Ramos (cell line): ENCODE measurements at regions not wholly inside any gene's neighbourhood (a gene's known extent, or its start where the extent isn't known, plus 50 kb on each side); places are given as distances from the start of the nearest gene placed in this dataset.

Source experiments
- in situ Hi-C: fragments of 300-500 bp; cut with MboI; formaldehyde crosslinking; loops from one replicate; pipeline ENCODE4 v1.14.3; 2022; ENCODE audit warnings: low sequenced_read_pairs; ENCODE audit not compliant: unreplicated experiment

DNA sequence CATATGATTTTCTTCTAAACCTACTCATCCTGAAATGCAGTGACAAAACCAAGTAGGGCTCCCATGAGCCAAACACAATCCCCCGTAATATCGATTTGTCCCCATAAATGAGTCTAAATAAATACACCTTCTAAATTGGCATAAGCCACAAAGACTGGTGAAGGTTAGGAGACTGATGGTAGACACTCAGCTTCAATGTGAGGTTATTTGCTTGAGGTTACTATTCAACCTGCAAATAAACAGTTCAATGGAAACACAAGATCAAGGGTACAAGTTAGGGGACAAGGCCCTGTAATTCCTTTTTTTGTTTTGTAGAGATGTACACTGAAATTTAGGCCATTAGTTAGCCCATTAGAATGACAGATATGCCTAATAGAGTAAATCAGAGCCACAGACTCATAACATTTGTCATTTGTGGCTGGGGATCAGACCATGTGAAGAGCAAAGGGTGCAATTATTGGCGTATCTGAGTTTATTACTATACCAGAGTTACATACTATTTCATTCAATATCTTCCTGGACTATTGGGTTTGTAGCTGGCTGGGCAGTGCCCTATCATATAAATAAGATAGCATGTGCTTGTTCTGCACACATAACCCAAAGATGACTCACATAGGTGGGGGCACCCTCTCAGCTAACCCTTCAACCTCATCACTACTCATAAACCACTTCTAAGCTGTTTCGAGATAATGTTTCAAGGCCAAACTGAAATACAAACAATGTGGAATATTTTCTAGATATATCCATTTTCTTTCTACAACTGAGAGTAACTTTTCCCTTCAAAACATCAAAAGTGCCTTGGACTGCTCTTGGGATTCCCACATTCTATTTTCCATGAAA is 695.3 kb downstream of the KCNA4 start:
- in situ Hi-C loops: no loop called here

DNA sequence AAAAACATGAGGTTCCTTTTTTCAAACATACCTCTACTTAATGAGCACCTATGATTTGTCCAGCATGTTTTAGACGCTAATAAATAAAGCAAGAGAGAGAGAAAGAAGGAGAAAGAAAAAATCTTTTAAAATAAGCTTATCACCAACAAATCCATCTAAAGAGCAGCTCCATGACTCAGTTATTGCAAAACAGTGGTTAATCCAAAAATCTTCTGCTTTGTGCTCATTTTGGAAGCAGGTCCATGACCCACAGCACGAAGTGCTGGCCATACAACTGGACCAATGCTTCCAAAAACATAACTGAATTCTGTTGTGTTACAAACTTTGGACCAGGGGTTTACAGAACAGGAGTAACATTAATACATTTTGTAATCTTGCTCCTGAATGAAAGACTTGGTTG is 696.6 kb downstream of the KCNA4 start:
- in situ Hi-C loops: no loop called here

DNA sequence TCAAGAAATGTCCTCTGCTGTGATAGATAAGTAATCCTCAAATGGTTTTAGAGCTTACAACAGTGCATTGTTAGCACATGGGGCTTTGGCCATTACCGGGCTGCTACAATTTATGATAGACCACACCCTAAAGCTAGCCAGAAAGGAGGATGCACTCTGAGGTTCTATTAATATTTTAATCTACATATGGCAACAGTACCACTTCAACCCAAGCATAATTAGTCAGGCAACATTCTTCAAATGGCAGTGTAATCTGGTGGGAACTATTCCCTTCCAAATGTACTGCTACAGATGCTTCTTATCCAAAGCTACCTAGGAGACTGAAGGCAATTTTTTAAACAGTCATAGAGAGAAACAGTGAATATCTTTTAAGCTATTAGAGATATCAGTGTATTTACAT is 697.6 kb downstream of the KCNA4 start:
- in situ Hi-C loops: no loop called here

DNA sequence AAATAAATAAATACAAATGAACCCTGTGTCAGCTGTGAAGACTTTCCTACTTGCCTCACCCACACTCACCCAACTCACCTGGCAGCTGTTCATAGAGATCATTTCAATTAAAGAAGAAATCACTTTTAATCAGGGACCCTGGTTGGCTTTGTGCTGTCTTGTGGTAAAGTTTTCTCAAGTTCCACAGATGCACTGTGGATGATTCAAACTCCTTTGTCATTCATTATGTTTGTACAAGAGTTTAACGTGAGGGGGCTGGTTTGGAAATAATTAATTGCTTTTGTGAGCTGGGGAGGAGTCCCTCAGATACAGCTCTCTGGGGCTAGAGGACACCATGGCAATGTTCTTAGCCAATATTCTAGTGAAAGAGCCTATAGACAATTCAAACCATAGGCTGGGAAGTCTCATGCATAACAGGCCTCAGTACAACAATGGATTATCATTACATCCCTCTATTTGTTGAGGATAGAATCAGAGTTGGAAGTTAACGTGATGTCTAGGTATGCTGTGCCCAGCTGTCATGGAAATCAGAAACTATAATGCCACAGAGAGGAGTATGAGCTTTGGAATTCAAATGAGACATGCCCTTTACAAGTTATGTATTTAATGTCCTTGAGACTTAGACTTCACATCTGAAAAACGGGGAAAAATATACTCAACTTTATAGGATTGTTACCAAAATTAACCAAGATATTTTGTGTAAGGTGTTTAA is 698.5 kb downstream of the KCNA4 start:
- in situ Hi-C loops: no loop called here

DNA sequence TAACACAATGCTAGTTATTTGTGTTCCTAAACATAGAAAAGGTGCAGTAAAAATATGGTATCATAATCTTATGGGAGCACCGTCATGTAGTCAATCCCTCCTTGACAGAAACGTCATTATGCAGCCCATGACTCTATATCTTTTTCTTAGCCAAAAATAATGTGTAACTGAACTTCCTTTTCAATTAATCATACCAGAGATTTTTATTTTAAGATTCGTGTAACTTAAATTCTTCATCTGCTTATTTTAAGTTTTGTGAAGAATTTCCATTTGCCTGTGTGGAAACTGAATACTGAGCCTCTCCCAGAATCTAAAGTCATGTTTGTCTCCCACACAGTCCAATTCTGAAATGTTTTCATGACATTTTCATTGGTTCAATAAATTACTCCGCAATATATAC is 699.1 kb downstream of the KCNA4 start:
- in situ Hi-C loops: no loop called here

DNA sequence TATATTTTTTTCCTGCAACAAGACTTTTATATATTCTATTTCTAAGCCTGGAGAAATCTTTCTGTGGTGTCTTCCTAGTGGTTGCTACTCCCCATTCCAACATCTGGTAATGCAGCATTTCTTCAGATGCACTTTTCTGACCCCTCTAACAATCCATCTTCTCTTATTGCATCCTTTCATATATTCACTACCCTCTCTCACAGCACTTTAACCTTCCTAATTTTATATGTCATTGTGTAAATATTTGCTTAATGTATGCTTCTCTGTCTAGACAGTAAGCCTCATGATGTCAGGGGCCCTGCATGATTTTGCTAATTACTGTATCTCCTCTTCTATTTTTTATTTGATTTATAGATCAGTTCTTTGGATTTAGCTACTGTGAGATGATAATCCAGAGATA is 701.6 kb downstream of the KCNA4 start:
- in situ Hi-C loops: no loop called here

DNA sequence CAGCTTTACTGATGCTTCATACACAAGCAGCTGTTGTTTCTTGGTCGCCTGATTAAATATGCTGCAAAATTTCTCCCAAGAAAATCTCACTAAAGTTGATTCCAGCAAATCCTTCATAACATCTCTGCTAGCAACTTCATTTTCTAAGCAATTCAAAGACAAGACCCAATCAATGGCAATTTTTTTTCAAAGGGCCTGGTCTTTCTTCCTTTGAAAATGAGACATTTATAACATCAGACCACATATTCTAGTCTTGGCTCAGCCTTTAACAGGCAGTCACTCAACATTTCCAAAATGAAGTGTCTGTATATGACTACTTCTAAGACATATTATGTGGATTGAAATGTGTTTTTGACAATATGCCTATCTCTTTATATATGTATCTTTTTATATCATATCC is 702.6 kb downstream of the KCNA4 start:
- in situ Hi-C loops: no loop called here

DNA sequence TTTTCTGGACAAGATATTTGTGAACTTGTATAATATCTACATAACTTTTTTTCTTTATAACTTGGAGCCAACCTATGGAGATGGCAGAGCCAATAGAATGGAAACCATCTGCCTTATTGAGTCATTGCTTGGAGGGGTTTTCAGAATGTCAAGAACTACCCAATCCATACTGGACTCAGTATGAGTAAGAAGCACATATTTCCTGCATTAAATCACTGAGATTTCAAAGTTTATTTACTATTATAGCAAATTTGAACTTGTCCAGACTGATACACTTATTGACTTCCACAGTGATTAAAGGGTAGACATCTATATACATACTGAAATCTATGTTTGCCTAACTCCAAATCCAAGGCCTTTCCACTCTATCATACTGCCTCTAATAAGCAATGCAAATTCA is 704.0 kb downstream of the KCNA4 start:
- in situ Hi-C loops: no loop called here

DNA sequence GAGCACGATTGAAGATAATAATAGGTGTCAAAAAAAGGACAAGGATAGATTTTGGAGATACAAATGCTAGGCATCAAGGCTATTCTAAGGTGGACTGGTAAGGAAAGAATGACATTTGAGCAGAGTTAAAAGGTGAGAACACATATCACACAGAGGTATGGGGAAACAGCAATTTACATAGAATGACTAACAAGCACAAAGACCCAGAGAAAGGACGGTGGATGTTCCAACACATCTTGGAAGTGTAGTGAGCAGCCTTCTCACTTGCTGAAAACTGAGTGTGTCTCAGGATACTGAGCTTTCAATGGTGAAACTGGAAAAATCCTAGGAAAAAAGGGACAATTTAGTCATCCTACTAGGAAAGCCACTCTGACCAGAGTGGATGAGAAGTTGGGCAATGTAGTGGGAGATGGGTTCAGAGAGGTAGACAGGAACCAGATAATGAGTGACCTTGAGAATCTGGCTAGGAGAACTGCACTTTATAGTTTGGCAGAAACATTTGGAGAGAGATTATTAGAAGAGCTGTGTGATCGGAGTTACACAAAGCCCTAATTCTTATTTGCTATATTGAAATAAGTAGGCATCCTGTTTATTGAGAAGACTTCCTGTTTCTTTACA is 706.0 kb downstream of the KCNA4 start:
- in situ Hi-C loops: no loop called here

DNA sequence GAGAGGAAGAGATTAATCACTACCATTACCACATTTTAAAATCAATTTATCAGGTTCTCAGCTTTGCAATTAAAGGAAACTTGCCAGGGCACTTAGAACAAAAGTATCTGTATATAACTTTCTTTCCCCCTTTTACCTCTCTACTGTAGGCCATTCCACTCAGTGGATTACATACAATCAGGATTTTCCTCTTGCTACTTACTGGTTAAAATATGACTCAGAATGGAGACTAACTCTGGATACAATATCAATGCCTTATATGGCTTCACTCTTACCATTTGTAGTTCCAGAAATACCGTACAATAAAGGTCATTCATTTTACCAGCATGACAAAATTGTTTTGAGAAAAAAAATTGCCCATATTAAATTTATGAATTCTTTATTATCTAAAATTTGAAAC is 706.8 kb downstream of the KCNA4 start:
- in situ Hi-C loops: no loop called here

DNA sequence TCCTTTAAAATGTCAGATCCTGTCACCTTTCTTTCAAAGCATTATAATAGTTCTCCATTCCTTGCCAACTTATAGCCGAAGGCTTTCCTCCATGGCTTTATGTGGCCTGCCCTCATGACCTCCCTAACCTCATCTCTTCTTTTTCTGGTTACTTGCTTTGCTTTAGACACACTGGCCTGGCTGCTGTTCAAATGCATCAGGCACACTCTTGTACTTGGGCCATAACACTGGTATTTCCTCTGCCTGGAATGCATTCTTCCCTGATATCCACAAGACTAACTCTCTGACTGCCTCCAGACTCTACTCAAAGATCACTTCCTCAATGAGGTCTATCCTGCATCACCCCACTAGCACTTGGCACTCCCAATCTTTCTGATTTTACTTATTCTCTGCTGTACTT is 710.3 kb downstream of the KCNA4 start:
- in situ Hi-C loops: no loop called here

DNA sequence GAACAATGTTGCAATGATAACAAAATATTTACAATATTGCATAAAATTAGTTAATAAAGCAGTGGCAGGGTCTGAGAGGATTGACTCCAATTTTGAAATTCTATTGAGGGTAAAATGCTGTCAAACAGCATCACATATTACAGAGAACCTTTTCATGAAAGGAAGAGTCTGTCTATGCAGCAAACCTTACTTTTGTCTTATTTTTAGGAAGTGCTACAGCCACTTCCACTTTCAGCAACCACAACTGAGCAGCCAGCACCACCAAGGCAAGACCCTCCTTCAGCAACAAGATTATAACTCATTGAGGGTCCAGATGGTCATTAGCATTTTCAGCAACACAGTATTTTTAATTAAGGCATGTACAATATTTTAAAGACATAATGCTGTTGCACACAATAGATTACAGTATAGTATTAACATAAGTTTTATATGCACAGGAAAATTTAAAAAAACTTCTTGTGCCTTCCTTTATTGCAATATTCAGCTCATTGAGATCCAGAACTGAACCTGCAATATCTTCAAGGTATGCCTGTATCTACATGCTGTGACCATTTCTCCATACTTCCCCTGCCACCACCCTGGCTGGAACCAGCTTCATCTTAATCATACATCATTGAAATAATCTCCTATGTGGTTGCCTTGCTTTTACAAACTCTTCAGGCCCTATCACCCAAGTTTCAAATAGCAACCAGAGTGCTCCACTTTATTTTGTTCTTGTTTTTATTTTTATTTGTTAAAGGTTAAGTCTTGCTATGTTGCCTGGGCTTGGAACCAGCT is 711.2 kb downstream of the KCNA4 start:
- in situ Hi-C loops: no loop called here

DNA sequence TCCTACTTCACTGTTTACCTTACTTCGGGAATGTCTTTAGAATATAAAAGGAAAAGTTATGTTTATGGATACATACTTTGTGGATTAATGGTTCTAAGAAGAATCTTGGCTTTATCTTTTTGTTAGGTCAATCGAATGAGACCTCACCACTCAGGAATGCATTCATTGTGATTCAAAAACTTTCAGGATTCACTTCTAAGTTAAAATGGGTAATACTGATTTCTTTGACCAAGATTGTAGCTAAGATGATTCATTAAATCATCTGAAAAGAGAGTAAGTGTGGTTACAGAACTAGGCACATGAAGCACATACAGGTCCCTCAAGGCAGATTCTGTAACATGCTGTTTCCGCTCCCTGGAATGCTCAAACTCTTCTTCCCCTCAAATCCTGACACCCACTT is 716.4 kb downstream of the KCNA4 start:
- in situ Hi-C loops: no loop called here

DNA sequence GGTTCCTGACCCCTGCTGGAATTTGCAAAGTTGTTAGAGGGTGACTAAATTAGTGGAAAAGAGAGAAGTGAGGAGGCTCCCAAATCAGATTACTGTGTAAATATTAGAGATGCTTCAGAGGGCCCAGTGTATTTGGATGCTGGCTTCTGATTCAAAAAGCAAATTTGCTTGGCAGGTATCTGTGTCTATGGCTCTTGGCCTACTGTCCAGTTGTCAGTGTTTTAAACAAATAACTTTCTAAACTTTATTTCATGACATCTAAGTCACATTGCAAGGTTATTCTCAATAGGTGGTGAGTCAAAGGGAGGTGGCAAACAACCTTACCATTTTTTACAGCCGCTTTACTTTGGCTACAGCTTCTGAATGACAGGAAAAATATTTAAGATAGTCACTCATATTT is 720.1 kb downstream of the KCNA4 start:
- in situ Hi-C loops: no loop called here

DNA sequence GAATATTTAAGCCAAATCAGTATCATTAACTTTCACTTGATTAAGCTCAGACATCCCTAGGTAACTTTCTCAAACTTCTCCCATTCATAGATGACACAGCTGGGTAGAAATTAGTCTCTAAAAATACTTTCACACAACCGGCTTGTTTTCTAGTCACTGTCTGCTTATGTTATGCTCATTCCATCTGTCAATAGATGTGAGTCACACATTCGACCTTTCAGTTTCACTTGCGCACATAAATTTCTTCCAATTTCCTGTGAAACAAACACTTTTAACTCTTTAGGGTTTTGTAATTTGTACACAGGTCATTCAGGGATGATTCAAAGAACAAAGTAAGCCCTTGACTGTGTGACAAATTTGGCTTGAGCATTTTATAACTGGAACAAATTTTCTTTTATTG is 723.0 kb downstream of the KCNA4 start:
- in situ Hi-C loops: no loop called here

DNA sequence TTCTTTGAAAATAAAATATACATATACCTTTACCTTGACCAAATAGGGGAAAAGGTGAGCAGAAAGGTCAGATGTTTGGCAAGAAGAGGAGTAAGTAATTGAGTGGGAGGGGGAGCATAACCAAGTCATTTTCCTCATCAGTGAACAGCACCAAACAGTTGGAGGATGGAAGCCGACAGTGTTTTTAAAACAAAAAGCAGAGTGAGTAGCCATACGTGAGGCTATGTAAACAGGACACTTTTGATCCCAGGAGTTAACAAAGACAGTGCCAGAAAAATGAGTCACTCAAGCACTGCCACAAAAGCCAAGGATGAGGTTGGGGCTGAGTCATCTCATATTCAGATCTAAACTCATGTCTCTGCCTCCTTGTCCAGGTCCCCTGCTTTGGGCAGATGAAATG is 734.7 kb downstream of the KCNA4 start:
- in situ Hi-C loops: no loop called here

DNA sequence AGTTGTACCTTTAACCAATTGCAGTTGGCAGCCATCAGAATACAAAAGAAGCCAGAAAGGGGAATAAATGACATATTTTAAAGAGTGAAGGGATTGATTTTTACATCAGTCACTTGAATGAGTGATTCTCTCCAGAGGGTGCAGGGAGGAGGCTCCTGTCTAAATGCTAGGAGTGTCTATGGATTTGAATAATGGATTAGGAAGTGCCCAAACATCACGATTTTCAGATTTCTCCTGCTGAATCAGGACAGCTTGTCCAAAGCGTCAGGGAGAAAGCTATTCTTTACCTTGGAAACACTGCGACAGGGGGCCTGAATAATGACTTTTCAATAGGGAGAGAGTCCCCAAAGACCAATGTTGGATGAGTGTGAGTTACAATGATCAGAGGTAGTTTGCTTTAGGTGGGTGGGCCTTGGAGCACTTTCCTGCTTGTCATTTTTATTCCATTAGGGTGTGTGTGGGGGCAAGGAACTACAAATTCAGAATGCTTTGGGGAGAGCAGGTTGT is 735.5 kb downstream of the KCNA4 start:
- in situ Hi-C loops: no loop called here

DNA sequence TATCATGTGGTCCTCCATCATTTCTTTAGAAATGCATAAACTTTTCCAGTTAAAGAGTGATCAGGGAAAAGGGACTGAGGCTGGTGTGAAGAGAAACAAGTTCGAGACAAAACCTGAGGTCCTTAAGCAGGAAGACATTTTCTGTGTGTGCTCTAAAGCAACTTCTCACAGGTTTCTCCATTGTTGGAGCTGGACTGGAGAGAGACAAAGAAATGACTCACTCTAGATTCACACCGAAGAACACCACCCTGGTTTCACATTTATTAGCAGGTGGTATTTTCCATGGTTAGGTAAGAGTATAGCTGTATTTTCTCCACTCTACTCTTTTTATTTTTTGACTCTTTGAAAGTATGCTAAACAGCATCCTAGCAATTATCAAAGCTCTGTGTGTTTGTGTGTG is 736.4 kb downstream of the KCNA4 start:
- in situ Hi-C loops: no loop called here

DNA sequence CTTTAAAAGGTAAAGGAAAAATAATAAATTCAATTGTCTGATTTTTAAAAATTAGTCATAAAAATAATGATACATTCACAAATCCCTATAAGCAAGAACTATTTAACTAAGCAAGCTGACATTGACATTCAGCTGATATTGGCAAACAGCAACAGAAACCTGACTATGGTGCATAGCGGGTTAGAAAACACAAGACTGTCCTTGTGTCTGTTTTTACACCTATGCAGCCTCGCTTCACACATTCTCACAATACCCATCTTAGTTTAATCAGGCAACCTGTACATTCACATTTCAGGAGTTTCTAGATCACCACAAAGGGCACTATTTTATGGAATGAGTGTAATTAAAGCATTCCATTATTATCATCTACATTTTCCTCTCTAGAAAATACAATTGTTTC is 737.1 kb downstream of the KCNA4 start:
- in situ Hi-C loops: no loop called here

DNA sequence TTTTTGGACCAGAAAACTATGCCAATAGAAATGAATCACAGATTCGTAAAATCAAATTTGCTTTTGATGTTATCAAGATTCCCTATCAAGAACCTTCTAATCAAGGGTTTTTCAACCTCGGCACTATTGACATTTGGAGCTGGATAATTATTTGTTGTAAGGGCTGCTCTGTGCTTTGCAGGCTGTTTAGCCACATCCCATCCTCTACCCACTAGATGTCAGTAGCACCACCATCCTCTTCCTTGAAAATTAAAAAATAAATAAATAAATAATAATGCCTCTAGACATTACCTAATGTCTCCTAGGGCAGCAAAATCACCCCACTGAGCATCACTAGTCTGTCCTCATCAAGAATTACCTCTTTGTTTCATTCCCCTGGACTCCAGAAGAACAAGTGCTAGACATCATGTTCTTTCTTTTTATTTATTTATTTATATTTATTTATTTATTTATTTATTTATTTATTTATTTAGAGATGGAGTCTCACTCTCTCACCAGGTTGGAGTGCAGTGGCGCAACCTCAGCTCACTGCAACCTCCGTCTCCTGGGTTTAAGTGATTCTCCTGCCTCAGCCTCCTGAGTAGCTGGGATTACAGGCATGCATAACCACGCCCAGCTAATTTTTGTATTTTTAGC is 744.7 kb downstream of the KCNA4 start:
- in situ Hi-C loops: no loop called here
